GM13976 (cell line): ENCODE measurements at regions not wholly inside any gene's neighbourhood (a gene's known extent, or its start where the extent isn't known, plus 50 kb on each side); places are given as distances from the start of the nearest gene placed in this dataset.

Experiments
- DNase-seq: peaks from one replicate; pipeline ENCODE4 v3.0.0; 2012; ENCODE audit warnings: low spot score
- CTCF ChIP-seq: IDR thresholded peaks from 2 replicates; pipeline ENCODE4 v1.5.1; 2012; ENCODE audit warnings: borderline replicate concordance, mild to moderate bottlenecking; ENCODE audit not compliant: insufficient read depth; ENCODE audit errors: extremely low read depth, missing control alignments, control extremely low read depth
- in situ Hi-C: fragments of 300-500 bp; cut with MboI; formaldehyde crosslinking; loops from one replicate; pipeline ENCODE4 v1.12.0; 2022; ENCODE audit warnings: low sequenced_read_pairs, mixed read lengths, inconsistent platforms; ENCODE audit not compliant: unreplicated experiment

GRCh38 chr5:173823721-173824567, 64.2 kb upstream of the CPEB4 start:
- in situ Hi-C loops, result no loop called here
- DNase-seq, result no peak
- TF ChIP-seq CTCF, result no peak

- TF ChIP-seq CTCF, result no peak
- no peak for DNase-seq
- in situ Hi-C loops, result no loop called here
Measured at GRCh38 chr5:173825215-173825865, 62.8 kb upstream of the CPEB4 start.

- DNase-seq, result no peak
- in situ Hi-C loops, result no loop called here
- TF ChIP-seq CTCF, result no peak
Measured at GRCh38 chr5:173826086-173826427, 62.1 kb upstream of the CPEB4 start.

GRCh38 chr5:173826428-173827350, 61.5 kb upstream of the CPEB4 start:
- in situ Hi-C loops, result no loop called here
- DNase-seq, result no peak
- no peak for TF ChIP-seq CTCF

- no peak for TF ChIP-seq CTCF
- DNase-seq, result no peak
- in situ Hi-C loops, result no loop called here
Measured at GRCh38 chr5:173828952-173829351, 59.2 kb upstream of the CPEB4 start.

- TF ChIP-seq CTCF, result no peak
- in situ Hi-C loops, result no loop called here
- DNase-seq, result no peak
Measured at GRCh38 chr5:173829826-173830225, 58.3 kb upstream of the CPEB4 start.
